ENCODE measurements at regions not wholly inside any gene's neighbourhood (a gene's known extent, or its start where the extent isn't known, plus 50 kb on each side); places are given as distances from the start of the nearest gene placed in this dataset.

DNA sequence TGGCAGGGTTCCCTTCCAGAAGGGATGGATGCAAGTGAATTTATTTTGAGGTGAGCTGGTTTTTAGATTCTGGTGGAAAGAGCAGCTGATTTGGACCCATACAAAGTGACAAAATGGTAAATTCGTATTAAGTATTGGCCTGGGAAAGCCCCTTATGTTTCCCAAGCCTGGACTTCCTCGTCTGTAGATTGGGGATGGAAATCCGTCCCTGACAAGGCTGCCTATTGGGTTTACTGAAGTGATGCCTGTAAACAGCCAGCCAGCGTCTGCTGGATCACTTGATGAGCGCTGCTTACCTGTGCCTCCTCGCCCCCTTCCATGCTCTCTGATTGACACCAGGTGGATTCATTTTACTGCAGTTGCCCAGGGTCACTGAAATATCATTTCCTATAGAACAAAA lies 233.8 kb downstream of the GADD45G start:
- TF ChIP-seq EZH2phosphoT487 (conservative IDR thresholded peaks at IDR 0.05; ENCODE audit: low read length), result no peak
- TF ChIP-seq, protein P1, sequence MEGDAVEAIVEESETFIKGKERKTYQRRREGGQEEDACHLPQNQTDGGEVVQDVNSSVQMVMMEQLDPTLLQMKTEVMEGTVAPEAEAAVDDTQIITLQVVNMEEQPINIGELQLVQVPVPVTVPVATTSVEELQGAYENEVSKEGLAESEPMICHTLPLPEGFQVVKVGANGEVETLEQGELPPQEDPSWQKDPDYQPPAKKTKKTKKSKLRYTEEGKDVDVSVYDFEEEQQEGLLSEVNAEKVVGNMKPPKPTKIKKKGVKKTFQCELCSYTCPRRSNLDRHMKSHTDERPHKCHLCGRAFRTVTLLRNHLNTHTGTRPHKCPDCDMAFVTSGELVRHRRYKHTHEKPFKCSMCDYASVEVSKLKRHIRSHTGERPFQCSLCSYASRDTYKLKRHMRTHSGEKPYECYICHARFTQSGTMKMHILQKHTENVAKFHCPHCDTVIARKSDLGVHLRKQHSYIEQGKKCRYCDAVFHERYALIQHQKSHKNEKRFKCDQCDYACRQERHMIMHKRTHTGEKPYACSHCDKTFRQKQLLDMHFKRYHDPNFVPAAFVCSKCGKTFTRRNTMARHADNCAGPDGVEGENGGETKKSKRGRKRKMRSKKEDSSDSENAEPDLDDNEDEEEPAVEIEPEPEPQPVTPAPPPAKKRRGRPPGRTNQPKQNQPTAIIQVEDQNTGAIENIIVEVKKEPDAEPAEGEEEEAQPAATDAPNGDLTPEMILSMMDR (IDR thresholded peaks at IDR 0.05; ENCODE audit: insufficient read depth, low read length, poor library complexity, severe bottlenecking), result no peak

Data from SU-DHL-6 (cell line).